HL-60 (cell line): ENCODE measurements at regions not wholly inside any gene's neighbourhood (a gene's known extent, or its start where the extent isn't known, plus 50 kb on each side); places are given as distances from the start of the nearest gene placed in this dataset.

Source experiments
- DNase-seq, 2 experiments: peaks; one replicate each; pipeline ENCODE4 v3.0.0-alpha.2; 2010 to 2020; ENCODE audit warnings: low read depth in 1 of 2, low spot score in 1 of 2
- H3K27ac ChIP-seq: fragments of 250-450 bp; sonication (Bioruptor Pico); replicated peaks from 2 replicates; pipeline ENCODE4 v1.5.1; 2020; ENCODE audit warnings: mild to moderate bottlenecking, moderate library complexity
- H3K27me3 ChIP-seq: fragments of 250-450 bp; sonication (Bioruptor Pico); 2 replicates; pipeline ENCODE4 v1.5.1; 2021; ENCODE audit warnings: mild to moderate bottlenecking, moderate library complexity; ENCODE audit not compliant: insufficient read depth, poor library complexity, severe bottlenecking
- H3K4me3 ChIP-seq: replicated peaks from 2 replicates; pipeline ENCODE4 v1.5.1; 2011; ENCODE audit warnings: mild to moderate bottlenecking, control low read depth, low read length; ENCODE audit not compliant: insufficient read depth
- CTCF ChIP-seq: IDR thresholded peaks from one replicate; pipeline ENCODE4 v1.5.1; 2011; ENCODE audit warnings: low read length, control low read depth, inconsistent platforms; ENCODE audit not compliant: insufficient read depth
- GABPA ChIP-seq: IDR thresholded peaks from 2 replicates; pipeline ENCODE4 v1.6.1; 2012; ENCODE audit warnings: low read depth
- POLR2AphosphoS5 ChIP-seq: IDR thresholded peaks from 2 replicates; pipeline ENCODE4 v1.6.1; 2012; ENCODE audit warnings: low read depth
- REST ChIP-seq: IDR thresholded peaks from 2 replicates; pipeline ENCODE4 v1.6.1; 2012; ENCODE audit warnings: low read depth; ENCODE audit not compliant: insufficient replicate concordance
- SPI1 ChIP-seq: IDR thresholded peaks from 2 replicates; pipeline ENCODE4 v1.6.1; 2012; ENCODE audit warnings: low read depth, mild to moderate bottlenecking, borderline replicate concordance

- no peak for DNase-seq
- H3K4me3 ChIP-seq = no peak overlapping the region
- no peak overlapping the region for H3K27ac ChIP-seq
- no peaks in the 10 kb centered on the region for H3K27me3 ChIP-seq
- TF ChIP-seq POLR2AphosphoS5 (no peak), CTCF (no peak), REST (no peak), SPI1 (no peak), GABPA (no peak)
These were observed 206.8 kb downstream of the SEC14L1 start for GRCh38 chr17:77347544-77347943.

GRCh38 chr17:77349976-77350830, 209.4 kb downstream of the SEC14L1 start:
- DNase-seq = no peak
- TF ChIP-seq CTCF = no peak
- Histone ChIP-seq H3K27ac (no peak overlapping the region), H3K4me3 (no peak overlapping the region), H3K27me3 (no peaks in the 10 kb centered on the region)

- TF ChIP-seq GABPA (no peak), REST (no peak), POLR2AphosphoS5 (no peak), CTCF (no peak), SPI1 (no peak)
- H3K27me3 ChIP-seq = no peaks in the 10 kb centered on the region
- DNase-seq = no peak
- H3K4me3 ChIP-seq = no peak overlapping the region
- no peak overlapping the region for H3K27ac ChIP-seq
These were observed 211.7 kb downstream of the SEC14L1 start for GRCh38 chr17:77352441-77352840.

GRCh38 chr17:77352996-77353395, 212.2 kb downstream of the SEC14L1 start:
- no peaks in the 10 kb centered on the region for H3K27me3 ChIP-seq
- H3K4me3 ChIP-seq = no peak overlapping the region
- TF ChIP-seq REST (no peak), CTCF (no peak), GABPA (no peak), SPI1 (no peak), POLR2AphosphoS5 (no peak)
- H3K27ac ChIP-seq = no peak overlapping the region
- no peak for DNase-seq
